H9 (cell line): ENCODE measurements at regions not wholly inside any gene's neighbourhood (a gene's known extent, or its start where the extent isn't known, plus 50 kb on each side); places are given as distances from the start of the nearest gene placed in this dataset.
A peak's percentile ranks its signal among the peaks of the same experiment; 100 is the strongest.

Experiments used
- DNase-seq: peaks from one replicate; pipeline ENCODE4 v3.0.0-alpha.2; 2017
- H2AFZ ChIP-seq: one replicate; pipeline ENCODE4 v1.6.1; 2013; ENCODE audit warnings: mild to moderate bottlenecking, low read length, control low read depth, moderate library complexity
- H2AK5ac ChIP-seq: 2 replicates; pipeline ENCODE4 v1.6.1; 2013; ENCODE audit warnings: low read length, control low read depth, mixed read lengths; ENCODE audit not compliant: insufficient read length
- H2BK120ac ChIP-seq: one replicate; pipeline ENCODE4 v1.6.1; 2013; ENCODE audit warnings: low read depth, mild to moderate bottlenecking, low read length, control low read depth, inconsistent platforms; ENCODE audit not compliant: poor library complexity, severe bottlenecking
- H2BK12ac ChIP-seq: 2 replicates; pipeline ENCODE4 v1.6.1; 2013; ENCODE audit warnings: low read length, control low read depth, mixed read lengths, low read depth; ENCODE audit not compliant: insufficient read length
- H2BK15ac ChIP-seq: 2 replicates; pipeline ENCODE4 v1.6.1; 2013; ENCODE audit warnings: low read depth, low read length, control low read depth
- H2BK20ac ChIP-seq: one replicate; pipeline ENCODE4 v1.6.1; 2013; ENCODE audit warnings: low read depth, mild to moderate bottlenecking, low read length, control low read depth, inconsistent platforms; ENCODE audit not compliant: poor library complexity, severe bottlenecking
- H2BK5ac ChIP-seq: 2 replicates; pipeline ENCODE4 v1.6.1; 2013; ENCODE audit warnings: low read length, control low read depth, mixed read lengths; ENCODE audit not compliant: insufficient read length
- H3K14ac ChIP-seq: 2 replicates; pipeline ENCODE4 v1.6.1; 2013; ENCODE audit warnings: low read length, control low read depth; ENCODE audit not compliant: insufficient read depth
- H3K18ac ChIP-seq: 2 replicates; pipeline ENCODE4 v1.6.1; 2013; ENCODE audit warnings: low read depth, mild to moderate bottlenecking, mixed read lengths, low read length, control low read depth; ENCODE audit not compliant: insufficient read length
- H3K23ac ChIP-seq: 2 replicates; pipeline ENCODE4 v1.6.1; 2013; ENCODE audit warnings: low read length, control low read depth, mixed read lengths, low read depth; ENCODE audit not compliant: insufficient read length
- H3K23me2 ChIP-seq: 2 replicates; pipeline ENCODE4 v1.6.1; 2013; ENCODE audit warnings: low read depth, mild to moderate bottlenecking, mixed read lengths, low read length, control low read depth; ENCODE audit not compliant: insufficient read length, poor library complexity, severe bottlenecking
- H3K27ac ChIP-seq: 2 replicates; pipeline ENCODE4 v1.5.1; 2013; ENCODE audit warnings: low read length, control low read depth, mixed read lengths, low read depth; ENCODE audit not compliant: insufficient read length
- H3K27me3 ChIP-seq: 2 replicates; pipeline ENCODE4 v1.6.1; 2013; ENCODE audit warnings: low read length, control low read depth, inconsistent platforms; ENCODE audit not compliant: insufficient read depth
- H3K4ac ChIP-seq: 2 replicates; pipeline ENCODE4 v1.6.1; 2013; ENCODE audit warnings: low read depth, mild to moderate bottlenecking, control low read depth, inconsistent platforms, low read length, moderate library complexity
- H3K4me1 ChIP-seq: 2 replicates; pipeline ENCODE4 v1.6.1; 2013; ENCODE audit warnings: low read length, control low read depth, inconsistent platforms; ENCODE audit not compliant: insufficient read depth
- H3K4me2 ChIP-seq: 2 replicates; pipeline ENCODE4 v1.6.1; 2013; ENCODE audit warnings: low read length, control low read depth, mixed read lengths; ENCODE audit not compliant: insufficient read length, insufficient read depth
- H3K56ac ChIP-seq: 2 replicates; pipeline ENCODE4 v1.6.1; 2013; ENCODE audit warnings: low read depth, mild to moderate bottlenecking, mixed read lengths, low read length, control low read depth; ENCODE audit not compliant: insufficient read length
- H3K79me1 ChIP-seq: 2 replicates; pipeline ENCODE4 v1.6.1; 2013; ENCODE audit warnings: low read depth, mild to moderate bottlenecking, moderate library complexity, low read length, control low read depth, inconsistent platforms; ENCODE audit not compliant: insufficient read depth, poor library complexity, severe bottlenecking
- H3K79me2 ChIP-seq: 2 replicates; pipeline ENCODE4 v1.6.1; 2013; ENCODE audit warnings: low read length, control low read depth, inconsistent platforms; ENCODE audit not compliant: insufficient read depth
- H3K9ac ChIP-seq: 2 replicates; pipeline ENCODE4 v1.6.1; 2013; ENCODE audit warnings: low read length, control low read depth, mixed read lengths; ENCODE audit not compliant: insufficient read length; ENCODE audit errors: extremely low read depth
- H3K9me3 ChIP-seq: one replicate; pipeline ENCODE4 v1.6.1; 2013; ENCODE audit warnings: low read depth, low read length, inconsistent platforms; ENCODE audit not compliant: control insufficient read depth
- H3T11ph ChIP-seq: one replicate; pipeline ENCODE4 v1.6.1; 2013; ENCODE audit warnings: mild to moderate bottlenecking, low read length, control low read depth, inconsistent platforms
- H4K20me1 ChIP-seq: one replicate; pipeline ENCODE4 v1.6.1; 2013; ENCODE audit not compliant: control insufficient read depth, insufficient read length, insufficient read depth
- H4K5ac ChIP-seq: 2 replicates; pipeline ENCODE4 v1.6.1; 2013; ENCODE audit warnings: low read depth, mild to moderate bottlenecking, mixed read lengths, low read length, control low read depth; ENCODE audit not compliant: insufficient read length
- H4K8ac ChIP-seq: replicated peaks from 2 replicates; pipeline ENCODE4 v1.6.1; 2013; ENCODE audit warnings: low read length, control low read depth, mixed read lengths, low read depth; ENCODE audit not compliant: insufficient read length
- H4K91ac ChIP-seq: 2 replicates; pipeline ENCODE4 v1.6.1; 2013; ENCODE audit warnings: low read depth, mild to moderate bottlenecking, moderate library complexity, mixed read lengths, low read length, control low read depth; ENCODE audit not compliant: insufficient read length
- H3K27ac Mint-ChIP-seq, 3 experiments: 2 replicates in 2 of 3; 3 replicates in 1 of 3; pipeline ENCODE4 v1.8.0; 2020 to 2021; ENCODE audit warnings: mixed read lengths in 3 of 3, mild to moderate bottlenecking in 1 of 3, moderate library complexity in 1 of 3
- H3K27me3 Mint-ChIP-seq: 2 replicates; pipeline ENCODE4 v1.8.0; 2021; ENCODE audit warnings: low read depth, mild to moderate bottlenecking, moderate library complexity, mixed read lengths
- H3K36me3 Mint-ChIP-seq, 3 experiments: 2 replicates in 2 of 3; 3 replicates in 1 of 3; pipeline ENCODE4 v1.8.0; 2020 to 2021; ENCODE audit warnings: low read depth in 3 of 3, mixed read lengths in 3 of 3; ENCODE audit not compliant: insufficient read depth in 1 of 3
- H3K4me1 Mint-ChIP-seq, 2 experiments: 2 replicates each; pipeline ENCODE4 v1.8.0; 2020; ENCODE audit warnings: mixed read lengths in 2 of 2
- H3K4me3 Mint-ChIP-seq, 2 experiments: 2 replicates in 1 of 2; 3 replicates in 1 of 2; pipeline ENCODE4 v1.8.0; 2020 to 2021; ENCODE audit warnings: mild to moderate bottlenecking in 2 of 2, mixed read lengths in 2 of 2, moderate library complexity in 1 of 2
- H3K9me3 Mint-ChIP-seq, 2 experiments: 2 replicates in 1 of 2; 3 replicates in 1 of 2; pipeline ENCODE4 v1.8.0; 2020; ENCODE audit warnings: mild to moderate bottlenecking in 2 of 2, mixed read lengths in 2 of 2, moderate library complexity in 1 of 2
- WGBS: extraction: QIAGEN DNeasy Blood & Tissue Kit; methylation state at CpG from one replicate; pipeline ENCODE4 v1.1.7; 2013; ENCODE audit warnings: missing lambda C conversion rate, low lambda C conversion rate, mixed read lengths; ENCODE audit not compliant: insufficient read length; ENCODE audit errors: extremely low coverage; 5-methylcytosine and 5-hydroxymethylcytosine counted together
- TF ChIP-seq, protein P1 (sequence below): fragments of 200-600 bp; sonication (generic); conservative IDR thresholded peaks from 3 replicates; pipeline ENCODE4 v1.8.0; 2021; ENCODE audit warnings: antibody characterized with exemption, mild to moderate bottlenecking

GRCh38 chr5:159620853-159621540, 290.7 kb upstream of the IL12B start:
- no peak overlapping the region for H4K91ac ChIP-seq
- TF ChIP-seq, protein P1, sequence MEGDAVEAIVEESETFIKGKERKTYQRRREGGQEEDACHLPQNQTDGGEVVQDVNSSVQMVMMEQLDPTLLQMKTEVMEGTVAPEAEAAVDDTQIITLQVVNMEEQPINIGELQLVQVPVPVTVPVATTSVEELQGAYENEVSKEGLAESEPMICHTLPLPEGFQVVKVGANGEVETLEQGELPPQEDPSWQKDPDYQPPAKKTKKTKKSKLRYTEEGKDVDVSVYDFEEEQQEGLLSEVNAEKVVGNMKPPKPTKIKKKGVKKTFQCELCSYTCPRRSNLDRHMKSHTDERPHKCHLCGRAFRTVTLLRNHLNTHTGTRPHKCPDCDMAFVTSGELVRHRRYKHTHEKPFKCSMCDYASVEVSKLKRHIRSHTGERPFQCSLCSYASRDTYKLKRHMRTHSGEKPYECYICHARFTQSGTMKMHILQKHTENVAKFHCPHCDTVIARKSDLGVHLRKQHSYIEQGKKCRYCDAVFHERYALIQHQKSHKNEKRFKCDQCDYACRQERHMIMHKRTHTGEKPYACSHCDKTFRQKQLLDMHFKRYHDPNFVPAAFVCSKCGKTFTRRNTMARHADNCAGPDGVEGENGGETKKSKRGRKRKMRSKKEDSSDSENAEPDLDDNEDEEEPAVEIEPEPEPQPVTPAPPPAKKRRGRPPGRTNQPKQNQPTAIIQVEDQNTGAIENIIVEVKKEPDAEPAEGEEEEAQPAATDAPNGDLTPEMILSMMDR: no peak
- no peak overlapping the region for H2BK120ac ChIP-seq
- Mint-ChIP-seq H3K4me1 (peaks cover 15 to 17% of the 10 kb centered on the region in 2 experiments), H3K4me3 (no peak overlapping the region), H3K27ac (no peak overlapping the region; a peak in 2 of 7 replicates), H3K9me3 (peaks cover 7 to 10% of the 10 kb centered on the region in 2 experiments; a peak in 3 of 5 replicates), H3K27me3 (no peaks in the 10 kb centered on the region), H3K36me3 (peaks cover 0 to 5% (median 2%) of the 10 kb centered on the region in 3 experiments; a peak in 4 of 7 replicates)
- H3K14ac ChIP-seq: no peak overlapping the region; the same call in 1 of the 2 replicates
- no peak overlapping the region for H3K4ac ChIP-seq
- H2AFZ ChIP-seq: no peak overlapping the region
- H3K27me3 ChIP-seq: no peaks in the 10 kb centered on the region; the same call in 1 of the 2 replicates
- no peaks in the 10 kb centered on the region for H4K20me1 ChIP-seq
- H2BK15ac ChIP-seq: no peak overlapping the region
- H4K8ac ChIP-seq: no peak overlapping the region
- H2BK5ac ChIP-seq: no peak overlapping the region
- no peaks in the 10 kb centered on the region for H3K79me2 ChIP-seq
- no peak overlapping the region for H2BK20ac ChIP-seq
- no peaks in the 10 kb centered on the region; the same call in 1 of the 2 replicates for H3K4me1 ChIP-seq
- DNase-seq: peak; percentile 38
- H3K18ac ChIP-seq: no peak overlapping the region
- H3K9me3 ChIP-seq: no peaks in the 10 kb centered on the region
- no peak overlapping the region for H3K23ac ChIP-seq
- H2BK12ac ChIP-seq: no peak overlapping the region
- no peak overlapping the region for H2AK5ac ChIP-seq
- no peak overlapping the region for H3K56ac ChIP-seq
- H3T11ph ChIP-seq: no peak overlapping the region
- H3K27ac ChIP-seq: no peak overlapping the region
- H3K23me2 ChIP-seq: no peaks in the 10 kb centered on the region
- H4K5ac ChIP-seq: no peak overlapping the region
- no CpG with 5 or more reads among the region's 5 CpGs for WGBS
- no peaks in the 10 kb centered on the region for H3K79me1 ChIP-seq
- H3K4me2 ChIP-seq: no peak overlapping the region
- no peak overlapping the region for H3K9ac ChIP-seq
